ENCODE measurements at regions not wholly inside any gene's neighbourhood (a gene's known extent, or its start where the extent isn't known, plus 50 kb on each side); places are given as distances from the start of the nearest gene placed in this dataset.
"Not testable (repeated sequence)": the region's sequence is repeated elsewhere in the genome, so short reads cannot be mapped to it uniquely, and the experiment has no call there.

DNA sequence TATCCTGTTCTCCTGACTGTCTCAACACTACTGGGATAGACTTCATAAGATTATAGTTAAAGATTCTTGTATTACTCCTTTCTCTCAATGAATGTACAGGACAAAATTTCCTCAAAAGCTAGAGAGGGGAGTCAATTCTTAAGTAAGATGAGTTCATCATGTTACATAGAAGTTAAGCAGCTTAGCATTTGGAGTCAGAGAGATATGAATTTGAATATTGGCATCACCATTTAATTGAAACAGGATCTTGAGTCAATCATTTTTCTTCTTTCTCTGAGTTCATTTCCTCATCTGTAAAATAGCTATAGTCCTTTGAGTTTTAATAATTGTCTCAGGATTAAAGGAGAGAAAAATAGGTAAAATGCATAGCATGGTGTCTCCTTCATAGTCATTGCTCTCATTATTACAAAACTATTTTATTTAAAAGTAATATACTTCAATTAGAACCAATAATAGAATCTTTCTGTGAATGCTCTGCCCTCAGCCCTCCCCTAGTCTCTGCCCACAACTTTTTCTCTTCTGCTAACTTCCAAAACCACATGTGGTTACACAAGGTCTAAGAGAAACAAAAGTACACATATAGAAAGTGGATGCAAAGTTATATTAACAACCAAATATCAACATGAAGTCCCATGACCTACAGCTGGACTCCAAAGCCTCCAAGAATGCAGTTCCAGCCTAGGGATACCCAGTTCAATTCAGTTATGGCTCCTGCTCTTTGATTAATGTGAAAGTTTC, 265.6 kb downstream of the TLE1 start:
- Mint-ChIP-seq H3K4me1 (no peaks in the 10 kb centered on the region), H3K27ac (no peak overlapping the region), H3K4me3 (no peak overlapping the region), H3K36me3 (no peaks in the 10 kb centered on the region), H3K9me3 (peaks cover 24% of the 10 kb centered on the region), H3K27me3 (no peaks in the 10 kb centered on the region)
- ATAC-seq: peak; percentile 50

DNA sequence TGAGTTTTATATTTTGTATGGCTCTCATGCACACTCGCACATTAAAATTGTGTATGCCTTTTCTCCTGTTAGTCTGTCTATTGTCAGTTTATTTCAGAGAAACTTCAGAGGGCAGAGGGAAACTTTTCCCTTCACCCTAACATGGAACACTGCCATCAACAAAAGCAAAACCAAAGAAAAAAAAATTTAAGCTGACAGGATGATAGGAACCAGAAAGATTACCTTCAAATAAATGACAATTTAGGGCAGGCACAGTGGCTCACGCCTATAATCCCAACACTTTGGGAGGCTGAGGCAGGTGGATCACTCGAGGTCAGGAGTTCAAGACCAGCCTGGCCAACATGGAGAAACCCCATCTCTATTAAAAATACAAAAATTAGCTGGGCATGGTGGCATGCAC, 268.3 kb downstream of the TLE1 start:
- H3K4me3 Mint-ChIP-seq, H3K4me1 Mint-ChIP-seq, ATAC-seq, H3K36me3 Mint-ChIP-seq, H3K27me3 Mint-ChIP-seq, H3K27ac Mint-ChIP-seq: not testable (repeated sequence)
- H3K9me3 Mint-ChIP-seq: peaks cover 12% of the 10 kb centered on the region

DNA sequence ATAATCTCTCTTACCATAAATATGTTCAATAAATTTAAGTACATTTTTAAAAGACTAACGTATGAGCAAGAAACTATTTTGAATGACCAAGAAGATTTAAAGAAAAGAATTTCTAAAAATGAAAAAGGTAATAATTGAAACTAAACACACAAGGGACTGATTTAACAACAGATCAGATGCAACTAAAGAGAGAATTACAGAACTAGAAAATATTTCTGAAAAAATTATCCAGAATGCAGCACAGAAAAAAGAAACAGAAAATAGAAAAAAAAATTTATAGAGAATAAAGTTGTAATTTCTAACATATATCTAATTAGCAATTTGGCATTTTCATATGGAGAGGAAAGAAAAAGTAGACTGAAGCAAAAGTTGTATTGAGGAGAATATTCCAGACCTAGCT, 269.3 kb downstream of the TLE1 start:
- no peak overlapping the region for H3K4me3 Mint-ChIP-seq
- ATAC-seq: no peak
- H3K27ac Mint-ChIP-seq: no peak overlapping the region

DNA sequence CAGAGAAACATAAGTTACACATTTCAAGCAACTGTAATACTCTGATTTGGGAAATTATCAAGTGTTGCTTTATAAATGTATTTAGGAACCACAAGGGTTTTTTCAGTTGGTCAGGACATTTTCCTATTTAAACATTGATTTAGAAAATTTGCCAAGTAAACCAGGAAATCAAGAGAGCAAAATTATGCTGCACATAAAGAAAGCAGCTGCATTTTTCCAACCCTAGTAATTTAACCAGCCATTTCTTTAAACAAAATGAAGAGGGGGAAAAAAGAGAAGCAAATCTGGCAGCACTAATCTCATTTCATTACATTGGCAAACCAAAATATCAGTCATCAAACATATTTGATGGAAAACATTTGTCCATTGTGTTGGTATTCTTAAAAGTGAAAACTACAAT, 271.4 kb downstream of the TLE1 start:
- no peaks in the 10 kb centered on the region for H3K27me3 Mint-ChIP-seq
- H3K4me1 Mint-ChIP-seq: no peaks in the 10 kb centered on the region
- peaks cover 5% of the 10 kb centered on the region for H3K9me3 Mint-ChIP-seq
- no peak for ATAC-seq
- no peaks in the 10 kb centered on the region for H3K36me3 Mint-ChIP-seq
- H3K4me3 Mint-ChIP-seq: no peak overlapping the region
- H3K27ac Mint-ChIP-seq: no peak overlapping the region

More for the DNA sequence above, 269.3 kb downstream of the TLE1 start:
- Mint-ChIP-seq H3K36me3 (no peaks in the 10 kb centered on the region), H3K27me3 (no peaks in the 10 kb centered on the region), H3K4me1 (no peaks in the 10 kb centered on the region), H3K9me3 (peaks cover 5% of the 10 kb centered on the region)

DNA sequence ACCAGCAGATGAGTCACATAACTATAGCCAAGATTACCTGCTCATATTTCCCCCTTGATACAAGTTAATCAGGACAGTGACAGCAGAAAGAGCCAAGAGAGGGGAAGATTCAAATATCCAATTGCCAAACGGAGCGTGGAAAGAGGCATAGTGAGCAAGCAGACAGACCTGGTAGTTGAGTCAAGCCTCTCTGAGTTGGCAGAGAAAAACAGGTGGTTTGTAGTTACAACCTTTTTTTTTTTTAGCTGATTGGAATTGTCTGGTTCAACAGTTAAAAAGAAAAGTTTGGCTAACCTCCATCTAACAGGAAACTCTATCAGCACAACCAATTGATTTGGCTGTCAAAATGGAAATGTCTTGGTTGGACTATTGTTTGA, 272.1 kb downstream of the TLE1 start:
- Mint-ChIP-seq H3K4me1 (no peaks in the 10 kb centered on the region), H3K36me3 (no peaks in the 10 kb centered on the region), H3K27ac (no peak overlapping the region), H3K4me3 (no peak overlapping the region), H3K27me3 (no peaks in the 10 kb centered on the region), H3K9me3 (peaks cover 5% of the 10 kb centered on the region)
- ATAC-seq: no peak

DNA sequence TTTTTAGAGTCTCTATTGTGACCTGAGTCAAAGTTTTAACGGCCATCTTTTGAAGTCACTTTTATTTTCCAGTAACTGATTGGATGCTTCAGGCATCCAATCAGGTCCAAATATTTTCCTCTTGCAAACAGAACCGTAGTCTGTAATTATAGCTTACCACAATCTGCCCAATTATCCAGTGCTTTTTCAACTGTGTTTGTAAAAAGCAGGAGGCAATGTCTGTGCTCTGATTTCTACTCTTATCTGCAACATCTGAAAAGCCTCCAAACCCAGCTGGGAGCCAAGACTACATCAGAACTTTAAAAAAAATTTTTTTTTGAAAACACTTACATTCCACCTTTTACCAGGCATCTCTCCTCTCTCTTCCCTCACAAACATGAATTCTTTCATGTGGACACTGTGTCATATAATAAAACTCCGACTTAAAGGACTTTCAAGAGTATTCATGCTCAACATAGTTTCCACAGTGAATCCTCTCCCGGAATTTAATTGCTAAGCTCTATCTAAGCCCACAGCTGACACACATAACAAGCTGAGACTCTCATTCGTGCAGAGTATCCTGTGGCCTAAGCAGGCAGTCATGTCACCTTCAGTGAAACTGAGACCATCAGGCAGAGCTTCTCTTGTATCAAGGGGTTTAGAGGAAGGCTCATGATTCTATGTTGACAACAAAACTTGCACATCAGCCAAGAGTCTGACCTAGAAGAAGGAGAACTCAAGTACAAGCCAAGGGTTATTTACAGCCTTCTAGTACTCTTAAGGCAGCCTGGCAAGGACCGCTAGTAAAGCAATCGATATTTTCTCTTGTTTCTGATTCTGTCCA, 272.7 kb downstream of the TLE1 start:
- H3K36me3 Mint-ChIP-seq: no peaks in the 10 kb centered on the region
- ATAC-seq: no peak

DNA sequence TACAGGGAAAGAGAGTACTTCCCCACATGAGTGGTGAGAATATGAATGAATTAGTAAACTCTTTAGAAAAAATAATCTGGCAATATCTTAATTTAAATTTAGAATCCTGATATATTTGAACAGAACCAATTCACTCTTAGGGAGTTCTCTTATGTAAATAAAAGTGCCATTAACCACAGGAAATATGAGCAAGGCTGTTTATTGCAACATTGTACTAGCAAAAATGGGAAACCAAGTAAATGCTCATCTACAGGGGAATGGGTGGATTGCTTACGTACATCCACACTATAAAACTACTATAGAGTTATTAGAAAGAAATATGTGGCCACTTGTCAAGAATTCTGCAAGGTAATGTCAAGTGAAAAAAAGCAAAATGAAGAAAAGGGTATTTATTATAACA, 274.5 kb downstream of the TLE1 start:
- no peak overlapping the region for H3K4me3 Mint-ChIP-seq
- H3K4me1 Mint-ChIP-seq: no peaks in the 10 kb centered on the region
- no peaks in the 10 kb centered on the region for H3K9me3 Mint-ChIP-seq

More for the DNA sequence above, 272.7 kb downstream of the TLE1 start:
- H3K4me3 Mint-ChIP-seq: no peak overlapping the region
- no peaks in the 10 kb centered on the region for H3K27me3 Mint-ChIP-seq
- no peak overlapping the region for H3K27ac Mint-ChIP-seq
- H3K9me3 Mint-ChIP-seq: peaks cover 5% of the 10 kb centered on the region
- no peaks in the 10 kb centered on the region for H3K4me1 Mint-ChIP-seq

DNA sequence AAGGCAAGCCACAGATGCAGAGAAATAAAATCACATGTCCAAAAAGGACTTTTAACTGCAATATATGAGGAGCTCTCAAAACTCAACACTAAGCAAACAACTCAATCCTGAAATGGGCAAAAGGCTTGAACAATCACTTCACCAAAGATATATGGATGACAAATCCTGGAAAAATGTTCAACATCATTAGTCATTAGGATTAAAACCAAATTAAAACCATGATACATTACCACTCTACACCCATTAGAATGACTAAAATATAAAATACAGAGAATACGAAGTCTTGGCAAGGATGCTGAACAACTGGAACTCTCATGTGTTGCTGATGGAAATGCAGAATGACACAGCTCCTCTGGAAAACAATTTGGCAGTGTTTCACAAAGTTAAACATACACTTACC, 277.4 kb downstream of the TLE1 start:
- no peak overlapping the region for H3K4me3 Mint-ChIP-seq
- H3K4me1 Mint-ChIP-seq: no peaks in the 10 kb centered on the region
- no peaks in the 10 kb centered on the region for H3K9me3 Mint-ChIP-seq
- H3K36me3 Mint-ChIP-seq: no peaks in the 10 kb centered on the region
- H3K27me3 Mint-ChIP-seq: no peaks in the 10 kb centered on the region
- no peak for ATAC-seq
- no peak overlapping the region for H3K27ac Mint-ChIP-seq

More for the DNA sequence above, 274.5 kb downstream of the TLE1 start:
- no peaks in the 10 kb centered on the region for H3K27me3 Mint-ChIP-seq
- no peaks in the 10 kb centered on the region for H3K36me3 Mint-ChIP-seq
- no peak overlapping the region for H3K27ac Mint-ChIP-seq
- ATAC-seq: no peak

DNA sequence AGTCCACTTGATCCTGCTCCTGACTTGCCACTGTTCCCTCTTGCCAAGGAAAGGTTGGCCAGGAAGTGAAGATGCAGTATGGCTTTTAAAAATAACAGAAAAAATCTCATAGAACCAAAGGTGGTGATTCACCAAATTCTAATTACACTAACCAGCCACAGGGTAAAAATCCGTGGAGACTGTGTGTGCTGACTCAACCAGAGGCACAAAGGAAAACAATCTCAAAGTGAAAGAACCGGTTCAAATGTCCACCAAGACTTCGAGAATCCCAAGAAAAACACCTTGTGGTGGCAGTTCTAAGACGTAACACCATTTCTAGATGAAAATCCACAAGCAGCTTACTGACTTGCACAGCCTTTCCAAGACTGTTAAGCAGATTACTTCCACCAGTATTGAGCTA, 279.1 kb downstream of the TLE1 start:
- no peaks in the 10 kb centered on the region for H3K27me3 Mint-ChIP-seq
- no peaks in the 10 kb centered on the region for H3K36me3 Mint-ChIP-seq
- no peak for ATAC-seq
- no peak overlapping the region for H3K4me3 Mint-ChIP-seq
- no peak overlapping the region for H3K27ac Mint-ChIP-seq
- H3K9me3 Mint-ChIP-seq: no peaks in the 10 kb centered on the region
- no peaks in the 10 kb centered on the region for H3K4me1 Mint-ChIP-seq

DNA sequence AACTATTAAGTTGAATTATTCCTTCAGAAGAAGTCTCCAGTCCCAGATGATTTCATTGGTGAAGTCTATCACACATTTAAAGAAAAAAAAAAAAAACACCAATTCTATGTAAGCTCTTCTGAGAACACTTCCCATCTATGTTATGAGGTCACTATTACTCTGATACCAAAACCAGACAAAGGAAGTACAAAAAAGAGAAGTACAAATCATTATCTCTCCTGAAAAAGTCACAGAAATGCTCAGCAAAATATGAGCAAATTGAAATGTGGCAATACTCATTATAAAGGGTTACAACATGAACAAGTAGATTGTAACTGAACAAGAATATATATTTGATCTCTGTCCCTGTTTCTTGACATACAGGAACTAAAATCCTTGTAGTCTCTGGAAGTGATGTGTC, 280.4 kb downstream of the TLE1 start:
- ATAC-seq: no peak
- H3K27ac Mint-ChIP-seq: no peak overlapping the region
- H3K27me3 Mint-ChIP-seq: peaks cover 9% of the 10 kb centered on the region
- no peak overlapping the region for H3K4me3 Mint-ChIP-seq
- H3K9me3 Mint-ChIP-seq: no peaks in the 10 kb centered on the region
- no peaks in the 10 kb centered on the region for H3K4me1 Mint-ChIP-seq
- H3K36me3 Mint-ChIP-seq: no peaks in the 10 kb centered on the region

DNA sequence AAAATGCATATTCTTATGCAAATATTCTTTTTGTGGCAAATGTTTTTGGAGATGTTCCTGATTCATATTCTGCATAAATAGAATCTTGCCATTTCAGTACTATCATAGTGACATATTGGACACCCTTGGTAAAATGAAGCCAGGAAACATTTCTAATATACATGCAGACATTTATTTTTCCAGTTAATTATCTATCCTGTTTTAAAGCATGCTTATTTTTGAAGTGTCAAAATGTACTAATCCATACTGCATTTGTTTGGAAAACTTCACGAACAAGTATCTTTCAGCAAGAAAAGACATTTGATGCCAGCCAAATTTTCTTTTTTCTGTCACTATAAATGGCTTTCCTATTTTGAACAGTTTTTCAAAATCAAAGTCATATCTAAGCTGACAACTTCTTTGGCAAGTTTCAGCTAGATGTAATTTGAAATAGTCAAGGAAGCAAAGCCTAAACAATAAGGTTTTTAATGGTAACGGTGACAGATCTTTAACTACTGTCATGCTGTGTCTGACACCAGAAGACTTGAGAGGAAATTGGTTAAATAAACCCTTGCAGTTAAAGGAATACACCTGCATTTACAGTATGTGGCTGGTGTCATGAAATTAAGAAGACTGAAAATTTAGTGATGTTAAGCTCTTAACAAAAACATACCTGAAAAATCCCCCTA, 284.3 kb downstream of the TLE1 start:
- H3K4me3 Mint-ChIP-seq: no peak overlapping the region
- H3K27ac Mint-ChIP-seq: no peak overlapping the region
- peaks cover 10% of the 10 kb centered on the region for H3K27me3 Mint-ChIP-seq
- ATAC-seq: no peak
- H3K36me3 Mint-ChIP-seq: no peaks in the 10 kb centered on the region
- H3K4me1 Mint-ChIP-seq: no peaks in the 10 kb centered on the region
- no peaks in the 10 kb centered on the region for H3K9me3 Mint-ChIP-seq

DNA sequence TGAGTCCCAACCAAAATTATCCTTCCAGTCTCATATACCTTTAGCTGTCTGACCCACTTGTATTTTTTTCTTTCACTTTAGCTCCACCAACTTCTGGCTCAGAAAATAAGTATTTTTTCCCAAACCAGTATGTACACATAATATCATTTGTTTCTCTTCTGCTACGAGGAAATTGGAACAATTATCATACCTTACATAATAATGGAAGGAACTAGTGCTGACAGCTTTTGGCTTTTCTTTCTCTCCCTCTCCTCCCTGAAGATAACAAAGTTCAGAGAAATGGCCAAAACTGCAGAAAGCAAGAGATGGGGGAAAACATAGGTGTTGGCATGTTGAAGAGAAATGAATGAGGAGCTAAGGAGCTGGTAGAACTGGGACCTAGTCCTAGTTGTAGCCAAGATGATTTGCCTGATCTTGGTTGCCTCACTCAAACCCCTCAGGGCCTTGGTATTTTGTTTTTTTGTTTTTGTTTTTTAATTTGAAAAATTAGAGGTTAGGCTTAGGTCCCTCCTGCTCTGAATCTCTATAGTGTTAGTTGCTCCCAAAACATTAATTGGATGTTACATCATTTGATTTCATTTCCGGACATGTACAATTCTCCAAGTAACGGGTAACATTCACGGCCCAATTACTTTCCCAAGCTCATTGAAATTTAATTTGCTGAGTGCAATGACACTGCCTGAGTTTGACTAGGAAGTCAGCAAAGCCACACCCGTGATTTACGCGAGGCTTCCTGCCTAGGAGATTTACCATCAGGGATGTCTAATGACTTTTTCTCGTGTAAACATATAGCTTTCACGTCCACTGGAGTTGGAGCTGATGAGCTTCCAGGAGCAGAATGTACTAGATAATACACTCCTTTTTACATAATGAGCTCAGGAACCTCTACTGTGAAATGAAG, 291.6 kb downstream of the TLE1 start:
- no peak for ATAC-seq
- Mint-ChIP-seq H3K27me3 (peaks cover 14% of the 10 kb centered on the region), H3K4me1 (no peaks in the 10 kb centered on the region), H3K4me3 (no peak overlapping the region), H3K36me3 (no peaks in the 10 kb centered on the region), H3K9me3 (no peaks in the 10 kb centered on the region), H3K27ac (no peak overlapping the region)

DNA sequence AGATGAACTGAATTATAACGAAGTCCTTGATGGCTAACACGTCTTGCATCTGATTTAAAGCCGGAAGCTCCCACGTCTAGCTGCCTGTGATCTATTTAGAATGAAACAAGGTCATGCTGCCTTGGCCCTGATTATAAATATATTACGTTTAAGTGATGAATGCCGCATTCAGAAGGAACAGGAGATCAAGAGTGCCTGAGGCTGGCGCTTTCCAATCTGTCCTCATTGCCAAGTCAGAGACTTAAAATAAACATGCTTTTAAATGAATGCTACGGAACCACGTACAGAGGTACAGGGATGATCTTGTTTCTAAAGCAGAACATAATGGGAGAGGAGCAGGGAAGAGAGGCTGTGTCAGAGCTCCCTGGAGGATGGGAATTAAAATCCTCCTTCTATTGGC, 292.8 kb downstream of the TLE1 start:
- Mint-ChIP-seq H3K9me3 (no peaks in the 10 kb centered on the region), H3K36me3 (no peaks in the 10 kb centered on the region), H3K27me3 (peaks cover 14% of the 10 kb centered on the region), H3K4me3 (no peak overlapping the region), H3K27ac (no peak overlapping the region), H3K4me1 (no peaks in the 10 kb centered on the region)
- ATAC-seq: no peak

DNA sequence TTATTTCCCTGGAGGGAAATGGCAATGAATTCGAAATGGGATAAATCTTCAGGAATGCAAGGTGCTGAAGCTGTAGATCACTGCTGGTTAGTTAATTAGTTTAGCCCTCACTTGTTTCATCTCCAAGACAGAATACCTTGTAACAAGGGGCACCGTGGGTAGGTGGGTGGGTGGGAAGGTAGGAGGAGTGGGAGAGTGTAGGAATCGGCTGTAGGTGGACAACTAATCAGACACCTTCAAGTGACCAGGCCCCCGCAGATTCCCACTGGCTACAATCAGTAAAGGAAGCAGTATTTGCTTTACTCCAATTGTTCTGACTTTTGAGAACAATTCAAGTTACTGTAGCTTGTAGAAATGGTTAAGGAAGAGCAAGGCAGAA, 293.7 kb downstream of the TLE1 start:
- no peak for ATAC-seq
- Mint-ChIP-seq H3K27ac (no peak overlapping the region), H3K4me3 (no peak overlapping the region), H3K4me1 (no peaks in the 10 kb centered on the region), H3K36me3 (no peaks in the 10 kb centered on the region), H3K27me3 (peaks cover 14% of the 10 kb centered on the region), H3K9me3 (no peaks in the 10 kb centered on the region)
